ENCODE measurements at regions not wholly inside any gene's neighbourhood (a gene's known extent, or its start where the extent isn't known, plus 50 kb on each side); places are given as distances from the start of the nearest gene placed in this dataset.

- no peak for DNase-seq (ENCODE audit: low read depth in 4 of 4, low spot score in 2 of 4)
Observed at GRCh38 chr10:83037653-83038052, 1101.7 kb upstream of the GHITM start.

- DNase-seq (ENCODE audit: low read depth in 4 of 4, low spot score in 2 of 4), result no peak
Observed at GRCh38 chr10:83038631-83039030, 1100.7 kb upstream of the GHITM start.

GRCh38 chr10:83045731-83046130, 1093.6 kb upstream of the GHITM start:
- DNase-seq (ENCODE audit: low read depth in 4 of 4, low spot score in 2 of 4), result no peak

GRCh38 chr10:83050815-83051214, 1088.5 kb upstream of the GHITM start:
- no peak for DNase-seq (ENCODE audit: low read depth in 4 of 4, low spot score in 2 of 4)

- no peak for DNase-seq (ENCODE audit: low read depth in 4 of 4, low spot score in 2 of 4)
Observed at GRCh38 chr10:83062871-83063270, 1076.4 kb upstream of the GHITM start.

GRCh38 chr10:83073472-83073871, 1065.8 kb upstream of the GHITM start:
- DNase-seq (ENCODE audit: low read depth in 4 of 4, low spot score in 2 of 4), result no peak

GRCh38 chr10:83075016-83075814, 1064.1 kb upstream of the GHITM start:
- peak in 3 of 4 donors; percentile 46 to 61 (median 50) for DNase-seq (ENCODE audit: low read depth in 4 of 4, low spot score in 2 of 4)

- DNase-seq (ENCODE audit: low read depth in 4 of 4, low spot score in 2 of 4), result no peak
Observed at GRCh38 chr10:83075815-83076355, 1063.4 kb upstream of the GHITM start.

GRCh38 chr10:83076443-83076842, 1062.9 kb upstream of the GHITM start:
- DNase-seq (ENCODE audit: low read depth in 4 of 4, low spot score in 2 of 4), result no peak

GRCh38 chr10:83078160-83078559, 1061.1 kb upstream of the GHITM start:
- DNase-seq (ENCODE audit: low read depth in 4 of 4, low spot score in 2 of 4), result no peak

- DNase-seq (ENCODE audit: low read depth in 4 of 4, low spot score in 2 of 4), result no peak
Observed at GRCh38 chr10:83078645-83079044, 1060.7 kb upstream of the GHITM start.

GRCh38 chr10:83083831-83084230, 1055.5 kb upstream of the GHITM start:
- DNase-seq (ENCODE audit: low read depth in 4 of 4, low spot score in 2 of 4), result no peak

GRCh38 chr10:83089335-83089734, 1050.0 kb upstream of the GHITM start:
- DNase-seq (ENCODE audit: low read depth in 4 of 4, low spot score in 2 of 4), result no peak

GRCh38 chr10:83104616-83105015, 1034.7 kb upstream of the GHITM start:
- DNase-seq (ENCODE audit: low read depth in 4 of 4, low spot score in 2 of 4), result no peak

GRCh38 chr10:83108565-83109333, 1030.6 kb upstream of the GHITM start:
- DNase-seq (ENCODE audit: low read depth in 4 of 4, low spot score in 2 of 4), result no peak

- no peak for DNase-seq (ENCODE audit: low read depth in 4 of 4, low spot score in 2 of 4)
Observed at GRCh38 chr10:83119346-83119745, 1020.0 kb upstream of the GHITM start.

- DNase-seq (ENCODE audit: low read depth in 4 of 4, low spot score in 2 of 4), result no peak
Observed at GRCh38 chr10:83122336-83122735, 1017.0 kb upstream of the GHITM start.

GRCh38 chr10:83127942-83128575, 1011.2 kb upstream of the GHITM start:
- DNase-seq (ENCODE audit: low read depth in 4 of 4, low spot score in 2 of 4), result no peak

GRCh38 chr10:83140811-83141210, 998.5 kb upstream of the GHITM start:
- DNase-seq (ENCODE audit: low read depth in 4 of 4, low spot score in 2 of 4), result no peak

GRCh38 chr10:83142074-83142563, 997.2 kb upstream of the GHITM start:
- DNase-seq (ENCODE audit: low read depth in 4 of 4, low spot score in 2 of 4), result no peak

GRCh38 chr10:83144461-83144860, 994.8 kb upstream of the GHITM start:
- no peak for DNase-seq (ENCODE audit: low read depth in 4 of 4, low spot score in 2 of 4)

All from left renal cortex interstitium (tissue), 4 donors.